BE2C (cell line): ENCODE measurements at regions not wholly inside any gene's neighbourhood (a gene's known extent, or its start where the extent isn't known, plus 50 kb on each side); places are given as distances from the start of the nearest gene placed in this dataset.

ENCODE experiments used
- DNase-seq: peaks from one replicate; pipeline ENCODE4 v3.0.0-alpha.2; 2020
- H3K27me3 ChIP-seq: fragments of 250-450 bp; sonication (Bioruptor Pico); 2 replicates; pipeline ENCODE4 v1.5.1; 2020; ENCODE audit warnings: mild to moderate bottlenecking
- H3K36me3 ChIP-seq: fragments of 250-450 bp; sonication (Bioruptor Pico); 2 replicates; pipeline ENCODE4 v1.5.1; 2020; ENCODE audit warnings: mild to moderate bottlenecking
- H3K4me1 ChIP-seq: fragments of 250-450 bp; sonication (Bioruptor Pico); 2 replicates; pipeline ENCODE4 v1.5.1; 2020
- H3K4me3 ChIP-seq: 2 replicates; pipeline ENCODE4 v1.5.1; 2011; ENCODE audit warnings: low read depth, low read length
- H3K9me3 ChIP-seq: fragments of 250-450 bp; sonication (Bioruptor Pico); 2 replicates; pipeline ENCODE4 v1.5.1; 2020
- TF ChIP-seq, protein P1 (sequence below): IDR thresholded peaks from 2 replicates; pipeline ENCODE4 v1.5.1; 2012; ENCODE audit warnings: mild to moderate bottlenecking, low read depth, low read length

DNA sequence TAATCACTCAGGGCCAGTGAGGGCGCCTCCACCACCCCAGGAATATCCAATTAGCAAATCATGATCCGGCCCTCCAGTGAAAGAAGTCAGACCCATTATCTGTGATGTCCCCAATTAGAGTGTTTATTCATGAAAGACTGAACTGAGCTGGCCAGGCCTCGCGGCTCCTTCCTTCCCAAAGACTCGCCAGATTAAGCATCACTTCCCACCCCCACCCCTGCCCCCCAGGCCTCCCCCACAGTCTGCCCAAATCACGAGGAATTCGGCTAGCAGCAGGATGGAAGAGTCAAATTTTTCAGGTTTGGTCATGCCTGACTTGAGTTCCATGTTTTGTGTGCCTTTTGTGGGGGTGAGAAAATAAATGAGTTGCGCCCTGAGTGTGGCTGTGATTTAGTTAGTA lies 298.4 kb upstream of the SALL1 start:
- Histone ChIP-seq H3K4me3 (no peak overlapping the region), H3K9me3 (no peaks in the 10 kb centered on the region), H3K4me1 (no peaks in the 10 kb centered on the region), H3K27me3 (no peaks in the 10 kb centered on the region), H3K36me3 (no peaks in the 10 kb centered on the region)
- TF ChIP-seq, protein P1, sequence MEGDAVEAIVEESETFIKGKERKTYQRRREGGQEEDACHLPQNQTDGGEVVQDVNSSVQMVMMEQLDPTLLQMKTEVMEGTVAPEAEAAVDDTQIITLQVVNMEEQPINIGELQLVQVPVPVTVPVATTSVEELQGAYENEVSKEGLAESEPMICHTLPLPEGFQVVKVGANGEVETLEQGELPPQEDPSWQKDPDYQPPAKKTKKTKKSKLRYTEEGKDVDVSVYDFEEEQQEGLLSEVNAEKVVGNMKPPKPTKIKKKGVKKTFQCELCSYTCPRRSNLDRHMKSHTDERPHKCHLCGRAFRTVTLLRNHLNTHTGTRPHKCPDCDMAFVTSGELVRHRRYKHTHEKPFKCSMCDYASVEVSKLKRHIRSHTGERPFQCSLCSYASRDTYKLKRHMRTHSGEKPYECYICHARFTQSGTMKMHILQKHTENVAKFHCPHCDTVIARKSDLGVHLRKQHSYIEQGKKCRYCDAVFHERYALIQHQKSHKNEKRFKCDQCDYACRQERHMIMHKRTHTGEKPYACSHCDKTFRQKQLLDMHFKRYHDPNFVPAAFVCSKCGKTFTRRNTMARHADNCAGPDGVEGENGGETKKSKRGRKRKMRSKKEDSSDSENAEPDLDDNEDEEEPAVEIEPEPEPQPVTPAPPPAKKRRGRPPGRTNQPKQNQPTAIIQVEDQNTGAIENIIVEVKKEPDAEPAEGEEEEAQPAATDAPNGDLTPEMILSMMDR: no peak
- no peak for DNase-seq

DNA sequence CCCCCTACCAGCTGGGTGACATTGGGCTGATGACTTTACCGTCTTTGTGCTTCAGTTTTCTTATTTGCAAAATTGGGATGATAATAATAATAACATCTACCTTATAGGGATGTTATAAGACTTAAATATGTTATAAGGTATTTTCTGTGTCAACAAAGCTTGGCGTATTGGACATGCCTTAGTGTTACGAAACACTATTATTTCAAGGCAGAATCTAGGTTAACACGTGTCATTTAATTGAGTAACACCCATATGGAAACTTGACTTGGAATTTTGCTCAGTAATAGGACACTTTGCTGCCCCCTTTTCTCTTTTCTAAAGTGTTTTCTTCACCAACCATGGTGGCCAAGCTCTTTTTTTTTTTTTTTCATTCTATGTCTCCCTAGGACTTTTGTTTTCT lies 294.2 kb upstream of the SALL1 start:
- Histone ChIP-seq H3K4me3 (no peak overlapping the region), H3K4me1 (no peaks in the 10 kb centered on the region), H3K27me3 (peaks cover 4% of the 10 kb centered on the region), H3K36me3 (no peaks in the 10 kb centered on the region), H3K9me3 (no peaks in the 10 kb centered on the region)
- TF ChIP-seq, protein P1: no peak
- no peak for DNase-seq

DNA sequence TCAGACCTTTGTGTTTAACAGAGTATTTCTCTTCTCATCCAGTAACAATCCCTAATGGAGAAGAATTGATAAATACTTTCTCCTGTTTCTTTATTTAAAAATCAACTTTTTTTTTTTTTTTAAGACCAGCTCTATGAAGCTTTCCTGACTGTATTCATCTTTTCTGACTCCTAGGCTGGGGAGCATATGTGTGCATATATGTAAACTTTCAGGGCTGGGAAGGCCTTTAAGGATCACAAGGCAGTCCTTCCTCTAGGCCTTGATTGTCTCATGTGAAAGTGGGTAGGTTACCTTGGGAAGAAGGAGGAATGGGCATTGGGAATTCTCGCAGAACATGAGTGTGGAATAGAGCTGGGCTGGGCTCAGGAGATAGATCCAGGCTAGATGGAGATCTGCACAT lies 292.9 kb upstream of the SALL1 start:
- Histone ChIP-seq H3K27me3 (peaks cover 13% of the 10 kb centered on the region), H3K4me1 (no peaks in the 10 kb centered on the region), H3K36me3 (no peaks in the 10 kb centered on the region), H3K4me3 (no peak overlapping the region), H3K9me3 (no peaks in the 10 kb centered on the region)
- TF ChIP-seq, protein P1: no peak
- DNase-seq: no peak

DNA sequence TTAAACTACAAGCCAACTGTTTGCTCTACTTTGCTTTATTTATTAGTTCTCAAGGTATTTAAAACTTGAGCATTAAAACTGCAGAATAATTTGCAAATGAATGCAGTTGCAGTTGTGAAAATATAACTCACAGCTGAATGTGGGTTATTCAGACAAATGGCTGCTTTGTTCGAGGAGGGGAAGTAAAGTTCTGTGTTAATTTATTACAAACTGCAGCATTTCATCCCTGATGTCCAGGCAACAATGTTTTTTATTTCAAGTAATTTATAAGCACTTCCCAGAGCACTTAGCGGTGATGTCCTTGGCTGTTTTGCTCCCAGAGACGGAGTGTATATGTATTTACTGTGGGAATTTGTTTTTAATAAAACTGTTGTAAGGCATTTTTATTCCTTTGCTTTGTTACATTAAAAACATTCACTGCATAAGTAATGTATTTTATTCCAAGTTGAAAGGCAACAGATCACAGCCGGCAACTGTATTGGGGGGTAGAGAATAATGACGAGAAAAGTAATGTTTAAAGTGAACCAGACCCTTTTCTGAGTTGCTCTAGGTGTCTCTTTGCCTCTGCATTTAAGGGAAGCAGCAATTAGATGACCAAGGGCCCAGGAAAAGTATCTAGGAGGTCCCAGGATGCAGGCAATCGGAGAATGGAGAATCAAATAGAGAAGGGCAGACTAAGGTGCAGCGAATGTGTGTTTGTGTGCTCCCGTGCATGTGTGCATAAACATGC lies 291.2 kb upstream of the SALL1 start:
- DNase-seq: no peak
- TF ChIP-seq, protein P1: no peak
- Histone ChIP-seq H3K4me1 (no peaks in the 10 kb centered on the region), H3K27me3 (peaks cover 13% of the 10 kb centered on the region), H3K36me3 (no peaks in the 10 kb centered on the region), H3K4me3 (no peak overlapping the region), H3K9me3 (no peaks in the 10 kb centered on the region)

DNA sequence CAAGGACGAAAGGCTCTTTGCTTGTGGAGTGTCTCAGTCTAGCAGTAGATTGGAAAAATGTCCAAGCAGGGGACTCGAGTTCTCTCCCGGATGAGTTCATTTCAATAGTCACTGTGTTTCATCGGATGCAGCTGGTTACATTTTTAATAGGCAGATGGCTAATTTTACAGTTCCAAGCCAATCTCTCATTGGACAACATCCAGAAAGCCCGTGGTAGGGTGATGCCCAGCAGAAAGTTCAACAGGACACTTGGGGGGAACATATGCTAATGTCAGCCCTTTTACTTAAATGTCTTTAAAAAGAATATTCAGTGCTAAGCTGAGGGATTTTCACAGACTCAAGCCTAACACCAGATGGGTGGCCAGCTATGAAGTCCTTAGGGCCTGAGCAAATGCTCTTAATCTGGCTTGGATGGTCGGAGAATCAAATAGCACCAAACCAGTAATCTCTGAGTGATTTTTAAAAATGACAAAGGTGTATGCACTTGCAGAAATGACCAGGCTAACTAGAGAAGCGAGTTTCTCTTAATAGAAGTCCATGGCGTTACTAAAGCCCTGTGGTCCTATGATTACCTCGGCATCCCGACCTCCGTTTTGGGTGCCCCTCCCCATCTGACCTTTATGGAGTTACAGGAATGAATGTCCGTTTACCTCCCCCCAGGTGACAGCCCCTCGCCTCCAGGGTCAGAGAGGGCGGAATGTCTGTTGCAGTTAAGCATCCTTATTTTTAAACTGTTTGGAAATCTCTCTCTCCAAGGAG lies 289.2 kb upstream of the SALL1 start:
- no peak overlapping the region for H3K4me3 ChIP-seq
- H3K36me3 ChIP-seq: no peaks in the 10 kb centered on the region
- no peaks in the 10 kb centered on the region for H3K4me1 ChIP-seq
- no peak for DNase-seq
- TF ChIP-seq, protein P1: no peak
- no peaks in the 10 kb centered on the region for H3K9me3 ChIP-seq
- peaks cover 13% of the 10 kb centered on the region for H3K27me3 ChIP-seq

DNA sequence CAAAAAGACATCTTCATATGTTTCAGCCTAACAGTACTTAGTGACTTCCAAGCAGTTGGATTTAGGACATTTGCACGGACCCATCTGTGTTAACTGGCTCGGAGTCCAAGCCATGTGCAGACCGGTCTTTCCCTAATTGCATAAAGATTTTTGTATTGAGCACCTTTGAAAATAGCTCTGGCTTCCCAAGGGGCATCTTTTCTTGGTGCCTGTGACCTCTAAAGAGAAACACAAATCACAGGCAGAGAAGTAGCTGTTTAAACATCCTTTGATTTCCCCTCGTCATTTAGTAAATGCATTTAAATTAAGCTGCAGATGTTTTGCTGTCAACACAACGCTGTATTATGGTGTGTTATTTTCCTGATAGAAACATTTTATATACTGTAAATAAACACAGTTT lies 288.2 kb upstream of the SALL1 start:
- no peak overlapping the region for H3K4me3 ChIP-seq
- H3K9me3 ChIP-seq: no peaks in the 10 kb centered on the region
- TF ChIP-seq, protein P1: no peak
- H3K36me3 ChIP-seq: no peaks in the 10 kb centered on the region
- H3K4me1 ChIP-seq: no peaks in the 10 kb centered on the region
- H3K27me3 ChIP-seq: peaks cover 13% of the 10 kb centered on the region
- no peak for DNase-seq
